GM18873 (cell line): ENCODE measurements at regions not wholly inside any gene's neighbourhood (a gene's known extent, or its start where the extent isn't known, plus 50 kb on each side); places are given as distances from the start of the nearest gene placed in this dataset.
"Not testable (repeated sequence)": the region's sequence is repeated elsewhere in the genome, so short reads cannot be mapped to it uniquely, and the experiment has no call there.

Experiments
- ATAC-seq: cut with Tn5 transposase; IDR thresholded peaks from one replicate; pipeline ENCODE4 v1.9.1; 2021; ENCODE audit warnings: mild to moderate bottlenecking, moderate library complexity, moderate number of reproducible peaks; ENCODE audit not compliant: unreplicated experiment, low FRiP score

- ATAC-seq, result not testable (repeated sequence)
Observed at GRCh38 chr16:77056597-77056996, 134.4 kb upstream of the MON1B start.

GRCh38 chr16:77057161-77057774 lies 133.7 kb upstream of the MON1B start:
- no peak for ATAC-seq

- no peak for ATAC-seq
Observed at GRCh38 chr16:77059446-77059845, 131.5 kb upstream of the MON1B start.

GRCh38 chr16:77060614-77061013 lies 130.4 kb upstream of the MON1B start:
- ATAC-seq, result no peak

- no peak for ATAC-seq
Observed at GRCh38 chr16:77062878-77063675, 127.9 kb upstream of the MON1B start.

- ATAC-seq, result no peak
Observed at GRCh38 chr16:77063676-77064016, 127.3 kb upstream of the MON1B start.

- ATAC-seq, result no peak
Observed at GRCh38 chr16:77064037-77064436, 127.0 kb upstream of the MON1B start.

GRCh38 chr16:77066896-77067496 lies 124.0 kb upstream of the MON1B start:
- ATAC-seq, result no peak

GRCh38 chr16:77067900-77068299 lies 123.1 kb upstream of the MON1B start:
- ATAC-seq, result no peak

GRCh38 chr16:77068402-77068801 lies 122.6 kb upstream of the MON1B start:
- no peak for ATAC-seq

GRCh38 chr16:77069929-77070328 lies 121.1 kb upstream of the MON1B start:
- ATAC-seq, result no peak

GRCh38 chr16:77070683-77071082 lies 120.3 kb upstream of the MON1B start:
- no peak for ATAC-seq

- ATAC-seq, result no peak
Observed at GRCh38 chr16:77076839-77077238, 114.2 kb upstream of the MON1B start.

GRCh38 chr16:77077256-77077922 lies 113.6 kb upstream of the MON1B start:
- no peak for ATAC-seq

GRCh38 chr16:77085981-77086380 lies 105.0 kb upstream of the MON1B start:
- no peak for ATAC-seq

GRCh38 chr16:77090062-77090461 lies 100.9 kb upstream of the MON1B start:
- no peak for ATAC-seq

GRCh38 chr16:77093309-77093708 lies 97.7 kb upstream of the MON1B start:
- no peak for ATAC-seq

- ATAC-seq, result no peak
Observed at GRCh38 chr16:77093999-77094398, 97.0 kb upstream of the MON1B start.

GRCh38 chr16:77111056-77111565 lies 79.9 kb upstream of the MON1B start:
- no peak for ATAC-seq

- ATAC-seq, result no peak
Observed at GRCh38 chr16:77112746-77113145, 78.2 kb upstream of the MON1B start.

GRCh38 chr16:77113835-77114234 lies 77.2 kb upstream of the MON1B start:
- no peak for ATAC-seq
